HCT116 (cell line): ENCODE measurements at regions not wholly inside any gene's neighbourhood (a gene's known extent, or its start where the extent isn't known, plus 50 kb on each side); places are given as distances from the start of the nearest gene placed in this dataset.

Experiments used
- CTCF ChIP-seq, 3 experiments: fragments of 200-600 bp in 1 of 3; sonication (generic) in 1 of 3; IDR thresholded peaks in 2 of 3; conservative IDR thresholded peaks in 1 of 3; 2 replicates each; pipeline ENCODE4 v1.5.1; 2012 to 2017; ENCODE audit warnings: low read depth in 2 of 3, low read length in 2 of 3, antibody characterized with exemption in 1 of 3, borderline replicate concordance in 1 of 3, control low read depth in 1 of 3, mild to moderate bottlenecking in 1 of 3, mixed read lengths in 1 of 3, mixed run types in 1 of 3, moderate library complexity in 1 of 3; ENCODE audit not compliant: insufficient read depth in 1 of 3
- POLR2A ChIP-seq: IDR thresholded peaks from 2 replicates; pipeline ENCODE4 v1.7.0; 2011; ENCODE audit warnings: borderline replicate concordance; ENCODE audit not compliant: insufficient read depth, insufficient read length; ENCODE audit errors: extremely low read depth
- POLR2AphosphoS5 ChIP-seq: IDR thresholded peaks from 2 replicates; pipeline ENCODE4 v1.6.1; 2011; ENCODE audit warnings: mild to moderate bottlenecking, low read depth, low read length, moderate library complexity

GRCh38 chr12:126358806-126359205 lies 1293.6 kb downstream of the AACS start:
- TF ChIP-seq CTCF (IDR thresholded peaks at IDR 0.05 in 2 of 3, conservative IDR thresholded peaks at IDR 0.05 in 1 of 3; ENCODE audit: borderline replicate concordance in 1 of 3, insufficient read depth in 1 of 3, low read depth in 2 of 3, low read length in 2 of 3), result no peak
- TF ChIP-seq POLR2A, result no peak
- TF ChIP-seq POLR2AphosphoS5, result no peak
